Keratinocyte (primary cell): ENCODE measurements at regions not wholly inside any gene's neighbourhood (a gene's known extent, or its start where the extent isn't known, plus 50 kb on each side); places are given as distances from the start of the nearest gene placed in this dataset.

Experiments
- DNase-seq: peaks from one replicate; pipeline ENCODE4 v3.0.0-alpha.2; 2011; ENCODE audit warnings: low read depth, missing footprints, low spot score
- FAIRE-seq: peaks from 2 replicates; lab custom pipeline; 2011; peaks lifted over from hg19 to GRCh38; lab: Jason Lieb, UNC
- H2AFZ ChIP-seq: 2 replicates; pipeline ENCODE4 v1.6.0; 2012; ENCODE audit warnings: low read length, control low read depth, inconsistent platforms; ENCODE audit not compliant: control insufficient read depth
- H3K27ac ChIP-seq: 2 replicates; pipeline ENCODE4 v1.5.1; 2011; ENCODE audit warnings: low read length; ENCODE audit not compliant: control insufficient read depth, insufficient read depth
- H3K27me3 ChIP-seq: 3 replicates; pipeline ENCODE4 v1.6.0; 2011; ENCODE audit warnings: low read length; ENCODE audit not compliant: control insufficient read depth, insufficient read depth; ENCODE audit errors: extremely low read depth
- H3K36me3 ChIP-seq, 2 experiments: 2 replicates in 1 of 2; 3 replicates in 1 of 2; pipeline ENCODE4 v1.5.1; 2011; ENCODE audit warnings: low read length in 2 of 2, mild to moderate bottlenecking in 1 of 2; ENCODE audit not compliant: control insufficient read depth in 2 of 2, insufficient read depth in 2 of 2; ENCODE audit errors: extremely low read depth in 1 of 2
- H3K4me1 ChIP-seq: 3 replicates; pipeline ENCODE4 v1.5.1; 2011; ENCODE audit warnings: low read length; ENCODE audit not compliant: control insufficient read depth, insufficient read depth; ENCODE audit errors: extremely low read depth
- H3K4me2 ChIP-seq: 3 replicates; pipeline ENCODE4 v1.6.0; 2011; ENCODE audit warnings: low read depth, low read length; ENCODE audit not compliant: control insufficient read depth, insufficient read depth; ENCODE audit errors: extremely low read depth
- H3K4me3 ChIP-seq, 3 experiments: fragments of 200-600 bp in 1 of 3; sonication (generic) in 1 of 3; 2 replicates in 2 of 3; 3 replicates in 1 of 3; pipeline ENCODE4 v1.5.1; 2011 to 2016; ENCODE audit warnings: low read length in 3 of 3, mild to moderate bottlenecking in 3 of 3, control low read depth in 2 of 3, inconsistent platforms in 1 of 3, low read depth in 1 of 3, mixed read lengths in 1 of 3, mixed run types in 1 of 3, moderate library complexity in 1 of 3; ENCODE audit not compliant: control insufficient read depth in 2 of 3, insufficient read depth in 2 of 3; ENCODE audit errors: extremely low read depth in 1 of 3
- H3K79me2 ChIP-seq: 2 replicates; pipeline ENCODE4 v1.6.0; 2012; ENCODE audit warnings: low read length; ENCODE audit not compliant: control insufficient read depth, insufficient read depth
- H3K9ac ChIP-seq: 3 replicates; pipeline ENCODE4 v1.6.0; 2011; ENCODE audit warnings: low read length; ENCODE audit not compliant: control insufficient read depth, insufficient read depth; ENCODE audit errors: extremely low read depth
- H3K9me1 ChIP-seq: 3 replicates; pipeline ENCODE4 v1.6.0; 2011; ENCODE audit warnings: low read length; ENCODE audit not compliant: control insufficient read depth, insufficient read depth; ENCODE audit errors: extremely low read depth
- H3K9me3 ChIP-seq: 2 replicates; pipeline ENCODE4 v1.5.1; 2012; ENCODE audit warnings: low read depth, low read length; ENCODE audit not compliant: control insufficient read depth
- H4K20me1 ChIP-seq: 3 replicates; pipeline ENCODE4 v1.6.0; 2011; ENCODE audit warnings: low read length; ENCODE audit not compliant: control insufficient read depth, insufficient read depth; ENCODE audit errors: extremely low read depth
- CTCF ChIP-seq, 3 experiments: IDR thresholded peaks in 1 of 3; conservative IDR thresholded peaks in 1 of 3; optimal IDR thresholded peaks in 1 of 3; 2 replicates in 2 of 3; 3 replicates in 1 of 3; pipeline versions ENCODE3 to v1.5.1; 2011; ENCODE audit warnings: low read length in 3 of 3, mild to moderate bottlenecking in 3 of 3, moderate library complexity in 2 of 3, control low read depth in 1 of 3, inconsistent platforms in 1 of 3; ENCODE audit not compliant: insufficient read depth in 2 of 3; ENCODE audit errors: extremely low read depth in 1 of 3
- EZH2 ChIP-seq: IDR thresholded peaks from one replicate; pipeline ENCODE4 v1.6.1; 2012; ENCODE audit warnings: inconsistent platforms, mild to moderate bottlenecking, low read length, moderate library complexity
- dilution Hi-C: fragments of 300-500 bp; cut with MboI; formaldehyde crosslinking; loops from one replicate; pipeline ENCODE4 v1.7.0; 2020; ENCODE audit warnings: low sequenced_read_pairs; ENCODE audit not compliant: extremely low pct_ligation_motif_present

- no peaks in the 10 kb centered on the region for H3K9me1 ChIP-seq
- no peak for TF ChIP-seq EZH2
- no peak for TF ChIP-seq CTCF (optimal IDR thresholded peaks at IDR 0.05 in 1 of 3, IDR thresholded peaks at IDR 0.05 in 1 of 3, conservative IDR thresholded peaks at IDR 0.05 in 1 of 3; ENCODE audit: extremely low read depth in 1 of 3, insufficient read depth in 2 of 3, low read length in 3 of 3)
- no peaks in the 10 kb centered on the region for H3K4me1 ChIP-seq
- H3K79me2 ChIP-seq: no peaks in the 10 kb centered on the region
- H3K27ac ChIP-seq: no peak overlapping the region
- no peaks in the 10 kb centered on the region for H3K9me3 ChIP-seq
- no peak overlapping the region for H3K4me3 ChIP-seq
- no peaks in the 10 kb centered on the region for H3K27me3 ChIP-seq
- no peak overlapping the region for H3K4me2 ChIP-seq
- no peak overlapping the region for H3K9ac ChIP-seq
- no peak for DNase-seq
- no peaks in the 10 kb centered on the region for H4K20me1 ChIP-seq
- H2AFZ ChIP-seq: no peak overlapping the region
- no peak for FAIRE-seq
- dilution Hi-C loops: no loop called here
- H3K36me3 ChIP-seq: no peaks in the 10 kb centered on the region
These were observed 256.5 kb downstream of the SEC61B start for GRCh38 chr9:99478469-99479027.

DNA sequence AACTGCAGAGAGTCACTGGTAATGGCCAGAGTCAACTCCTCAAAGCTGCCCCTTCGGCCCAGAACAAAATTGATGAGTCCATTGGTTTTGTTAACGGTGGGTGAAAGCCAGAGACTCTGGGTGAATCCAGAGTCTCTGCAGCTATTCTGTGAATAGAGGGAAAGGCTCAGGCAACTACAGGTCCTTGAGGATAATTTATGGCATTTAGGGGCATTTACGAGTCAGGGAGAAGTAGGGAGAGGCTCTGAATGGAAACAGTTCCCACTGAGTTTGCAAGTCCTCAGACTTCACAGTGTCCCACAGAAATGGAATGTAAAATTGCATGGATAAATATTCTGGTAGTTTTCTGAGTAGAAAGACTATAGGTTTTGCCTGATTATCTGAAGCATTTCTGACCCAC lies 257.8 kb downstream of the SEC61B start:
- no peak overlapping the region for H3K27ac ChIP-seq
- FAIRE-seq: no peak

More for the DNA sequence above, 257.8 kb downstream of the SEC61B start:
- no peaks in the 10 kb centered on the region for H3K9me1 ChIP-seq
- H3K9ac ChIP-seq: no peak overlapping the region
- DNase-seq: no peak
- H4K20me1 ChIP-seq: no peaks in the 10 kb centered on the region
- dilution Hi-C loops: no loop called here
- H3K36me3 ChIP-seq: no peaks in the 10 kb centered on the region
- no peak overlapping the region for H3K4me2 ChIP-seq
- no peaks in the 10 kb centered on the region for H3K4me1 ChIP-seq
- TF ChIP-seq EZH2: no peak
- TF ChIP-seq CTCF (optimal IDR thresholded peaks at IDR 0.05 in 1 of 3, IDR thresholded peaks at IDR 0.05 in 1 of 3, conservative IDR thresholded peaks at IDR 0.05 in 1 of 3; ENCODE audit: extremely low read depth in 1 of 3, insufficient read depth in 2 of 3, low read length in 3 of 3): no peak
- H3K79me2 ChIP-seq: no peaks in the 10 kb centered on the region
- H2AFZ ChIP-seq: no peak overlapping the region
- H3K9me3 ChIP-seq: no peaks in the 10 kb centered on the region
- H3K4me3 ChIP-seq: no peak overlapping the region
- no peaks in the 10 kb centered on the region for H3K27me3 ChIP-seq
